Vagina (tissue), 2 donors: ENCODE measurements at regions not wholly inside any gene's neighbourhood (a gene's known extent, or its start where the extent isn't known, plus 50 kb on each side); places are given as distances from the start of the nearest gene placed in this dataset.

Source experiments
- DNase-seq, 2 donors: peaks; one replicate each; pipeline ENCODE4 v3.0.0-alpha.2; 2017; ENCODE audit errors: extremely low spot score in 2 of 2
- H3K27ac ChIP-seq: fragments of 200-600 bp; sonication (generic); one replicate; pipeline ENCODE4 v1.5.1; 2019
- H3K27me3 ChIP-seq: fragments of 200-600 bp; sonication (generic); one replicate; pipeline ENCODE4 v1.5.1; 2019
- H3K36me3 ChIP-seq, 2 donors: fragments of 200-600 bp; sonication (generic); one replicate each; pipeline ENCODE4 v1.5.1; 2017 to 2019
- H3K4me1 ChIP-seq: fragments of 200-600 bp; sonication (generic); one replicate; pipeline ENCODE4 v1.5.1; 2019
- H3K4me3 ChIP-seq, 2 donors: fragments of 200-600 bp; sonication (generic); 1 replicate in 1 of 2; 2 replicates in 1 of 2; pipeline ENCODE4 v1.5.1; 2016 to 2019
- H3K9me3 ChIP-seq: fragments of 200-600 bp; sonication (generic); one replicate; pipeline ENCODE4 v1.5.1; 2019
- POLR2A ChIP-seq, 2 donors: fragments of 450-650 bp; IDR thresholded peaks; one replicate each; pipeline ENCODE4 v1.6.1; 2017; ENCODE audit warnings: antibody characterized with exemption in 2 of 2, mild to moderate bottlenecking in 2 of 2, moderate library complexity in 2 of 2
- POLR2AphosphoS5 ChIP-seq, 2 donors: sonication (generic); formaldehyde crosslinking; IDR thresholded peaks; one replicate each; pipeline ENCODE4 v1.9.0; 2017; ENCODE audit warnings: antibody characterized with exemption in 2 of 2, mild to moderate bottlenecking in 2 of 2, low read depth in 1 of 2; ENCODE audit not compliant: insufficient read depth in 1 of 2
- intact Hi-C: fragments of 100-400 bp; cut with DNase I; formaldehyde crosslinking; loops from one replicate; pipeline ENCODE4 v1.15.1; 2023
- TF ChIP-seq, protein P1 (sequence below), 3 experiments: fragments of 450-650 bp in 2 of 3; fragments of 200-600 bp in 1 of 3; sonication (generic) in 1 of 3; IDR thresholded peaks; one replicate each; pipeline ENCODE4 v1.5.1; 2017 to 2019; ENCODE audit warnings: antibody characterized with exemption in 3 of 3, mild to moderate bottlenecking in 2 of 3, moderate library complexity in 2 of 3

DNA sequence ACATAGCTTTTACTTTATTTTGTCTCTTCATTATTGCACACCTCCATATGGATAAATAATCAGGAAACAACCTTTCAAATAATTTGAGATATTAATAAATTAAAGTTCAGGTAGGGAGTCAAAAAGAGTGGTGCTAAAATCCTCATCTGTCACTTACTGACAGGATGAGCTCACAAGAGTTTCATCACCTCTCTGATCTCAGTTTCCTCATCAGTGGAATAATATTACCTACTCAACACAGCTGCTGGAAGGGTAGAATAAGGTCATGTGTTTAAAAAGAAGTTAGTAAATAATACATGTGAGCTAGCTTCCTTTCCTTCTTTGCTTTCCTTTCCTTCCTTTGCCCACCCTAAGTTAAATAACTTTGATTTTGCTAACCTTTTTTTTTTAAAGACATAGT is 61.9 kb downstream of the RDH14 start:
- Histone ChIP-seq H3K4me3 (no peak overlapping the region), H3K27ac (no peak overlapping the region), H3K27me3 (no peaks in the 10 kb centered on the region), H3K4me1 (no peaks in the 10 kb centered on the region), H3K9me3 (no peaks in the 10 kb centered on the region), H3K36me3 (no peaks in the 10 kb centered on the region)
- TF ChIP-seq POLR2A (IDR thresholded peaks at IDR 0.05) (no peak), POLR2AphosphoS5 (IDR thresholded peaks at IDR 0.05; ENCODE audit: insufficient read depth in 1 of 2, low read depth in 1 of 2) (no peak)
- TF ChIP-seq, protein P1, sequence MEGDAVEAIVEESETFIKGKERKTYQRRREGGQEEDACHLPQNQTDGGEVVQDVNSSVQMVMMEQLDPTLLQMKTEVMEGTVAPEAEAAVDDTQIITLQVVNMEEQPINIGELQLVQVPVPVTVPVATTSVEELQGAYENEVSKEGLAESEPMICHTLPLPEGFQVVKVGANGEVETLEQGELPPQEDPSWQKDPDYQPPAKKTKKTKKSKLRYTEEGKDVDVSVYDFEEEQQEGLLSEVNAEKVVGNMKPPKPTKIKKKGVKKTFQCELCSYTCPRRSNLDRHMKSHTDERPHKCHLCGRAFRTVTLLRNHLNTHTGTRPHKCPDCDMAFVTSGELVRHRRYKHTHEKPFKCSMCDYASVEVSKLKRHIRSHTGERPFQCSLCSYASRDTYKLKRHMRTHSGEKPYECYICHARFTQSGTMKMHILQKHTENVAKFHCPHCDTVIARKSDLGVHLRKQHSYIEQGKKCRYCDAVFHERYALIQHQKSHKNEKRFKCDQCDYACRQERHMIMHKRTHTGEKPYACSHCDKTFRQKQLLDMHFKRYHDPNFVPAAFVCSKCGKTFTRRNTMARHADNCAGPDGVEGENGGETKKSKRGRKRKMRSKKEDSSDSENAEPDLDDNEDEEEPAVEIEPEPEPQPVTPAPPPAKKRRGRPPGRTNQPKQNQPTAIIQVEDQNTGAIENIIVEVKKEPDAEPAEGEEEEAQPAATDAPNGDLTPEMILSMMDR (IDR thresholded peaks at IDR 0.05), result no peak
- intact Hi-C loops, result no loop called here
- DNase-seq, result no peak

DNA sequence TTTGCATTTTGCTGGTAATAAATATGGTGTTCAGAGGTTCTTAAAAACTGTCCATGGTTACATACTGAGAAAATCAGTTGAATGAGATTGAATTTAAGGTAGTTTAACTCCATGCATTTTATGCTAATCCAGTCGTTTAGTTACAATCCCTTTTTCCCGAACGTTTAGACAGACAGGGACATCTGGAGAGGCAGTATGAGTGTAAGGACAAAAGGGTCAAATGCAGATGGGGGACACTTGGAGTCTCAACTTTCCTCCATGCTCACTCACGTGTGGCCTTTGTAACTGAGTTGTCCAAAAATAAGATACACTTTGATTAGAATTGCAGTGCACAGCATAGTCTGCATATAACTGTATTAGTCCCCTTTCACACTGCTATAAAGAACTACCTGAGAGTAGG is 63.9 kb downstream of the RDH14 start:
- TF ChIP-seq, protein P1 (IDR thresholded peaks at IDR 0.05), result no peak
- TF ChIP-seq POLR2A (IDR thresholded peaks at IDR 0.05), result no peak
- TF ChIP-seq POLR2AphosphoS5 (IDR thresholded peaks at IDR 0.05; ENCODE audit: insufficient read depth in 1 of 2, low read depth in 1 of 2), result no peak
- no peak overlapping the region for H3K27ac ChIP-seq
- no peaks in the 10 kb centered on the region for H3K4me1 ChIP-seq
- H3K27me3 ChIP-seq, result no peaks in the 10 kb centered on the region
- no peaks in the 10 kb centered on the region for H3K36me3 ChIP-seq
- no peaks in the 10 kb centered on the region for H3K9me3 ChIP-seq
- intact Hi-C loops, result no loop called here
- DNase-seq, result no peak
- H3K4me3 ChIP-seq, result no peak overlapping the region

DNA sequence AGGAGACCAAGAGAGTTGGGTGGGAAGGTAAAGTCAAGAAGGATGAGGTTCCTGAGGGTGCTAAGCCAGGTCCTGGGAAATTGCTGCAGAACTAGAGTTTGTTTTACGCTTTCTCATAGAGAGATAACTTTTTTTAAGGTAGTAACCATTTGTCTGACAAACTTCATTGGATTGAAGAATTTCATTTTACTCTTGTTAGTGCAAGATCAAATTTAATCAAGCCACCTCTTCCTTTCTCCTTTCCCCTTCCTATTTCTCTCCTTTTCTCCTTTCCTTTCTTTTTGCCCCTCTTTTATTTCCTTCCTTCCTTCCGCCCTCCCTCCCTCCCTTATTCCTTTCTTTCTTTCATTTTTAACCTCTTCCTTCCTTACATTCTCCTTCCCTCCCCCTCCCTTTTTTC is 65.4 kb downstream of the RDH14 start:
- no peaks in the 10 kb centered on the region for H3K4me1 ChIP-seq
- no peaks in the 10 kb centered on the region for H3K27me3 ChIP-seq
- DNase-seq, result no peak
- intact Hi-C loops, result no loop called here
- no peaks in the 10 kb centered on the region for H3K9me3 ChIP-seq
- H3K27ac ChIP-seq, result no peak overlapping the region
- TF ChIP-seq POLR2AphosphoS5 (IDR thresholded peaks at IDR 0.05; ENCODE audit: insufficient read depth in 1 of 2, low read depth in 1 of 2) (no peak), POLR2A (IDR thresholded peaks at IDR 0.05) (no peak)
- TF ChIP-seq, protein P1 (IDR thresholded peaks at IDR 0.05), result no peak
- no peak overlapping the region for H3K4me3 ChIP-seq
- H3K36me3 ChIP-seq, result no peaks in the 10 kb centered on the region

DNA sequence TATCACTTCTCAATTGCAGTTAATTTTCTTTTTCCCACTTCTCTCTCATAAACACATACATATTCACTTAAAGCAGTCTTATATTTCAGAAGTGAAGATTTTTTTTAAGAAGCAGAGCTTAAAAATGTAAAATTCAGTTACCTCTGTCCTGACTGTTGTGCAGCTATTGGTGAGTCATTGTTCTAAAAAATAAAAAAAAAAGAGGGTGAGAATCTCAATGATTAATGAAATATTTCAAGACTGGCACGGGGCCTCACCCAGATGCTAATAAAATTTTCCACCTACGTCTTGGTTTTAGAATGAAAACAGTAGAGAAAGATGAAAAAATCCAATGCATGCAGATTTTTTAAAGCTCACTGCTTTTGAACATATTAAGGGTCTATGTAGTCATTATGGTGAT is 67.7 kb downstream of the RDH14 start:
- TF ChIP-seq, protein P1 (IDR thresholded peaks at IDR 0.05), result no peak
- TF ChIP-seq POLR2AphosphoS5 (IDR thresholded peaks at IDR 0.05; ENCODE audit: insufficient read depth in 1 of 2, low read depth in 1 of 2) (no peak), POLR2A (IDR thresholded peaks at IDR 0.05) (no peak)
- Histone ChIP-seq H3K27me3 (no peaks in the 10 kb centered on the region), H3K9me3 (no peaks in the 10 kb centered on the region), H3K4me1 (no peaks in the 10 kb centered on the region), H3K36me3 (no peaks in the 10 kb centered on the region), H3K27ac (no peak overlapping the region), H3K4me3 (no peak overlapping the region)
- intact Hi-C loops, result no loop called here
- no peak for DNase-seq

DNA sequence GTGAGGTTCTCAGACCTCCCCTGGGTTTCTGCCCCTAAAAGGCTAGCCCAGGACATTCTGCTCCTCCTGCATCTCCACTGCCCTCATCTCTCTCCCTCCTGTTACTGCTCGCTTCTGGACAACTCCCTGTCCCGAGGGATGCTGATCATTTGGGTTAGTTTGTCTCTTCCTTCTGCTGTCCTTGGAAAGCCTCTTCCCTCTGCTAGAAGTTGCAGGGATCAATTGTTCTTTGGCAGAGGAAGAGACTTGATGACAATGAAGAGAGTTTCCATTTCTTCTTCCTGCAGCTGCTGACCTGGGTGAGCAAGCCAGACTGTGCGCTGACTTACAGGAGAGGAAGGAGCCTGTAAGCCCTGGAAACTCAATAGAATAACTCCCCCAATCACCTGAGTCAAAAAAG is 68.9 kb downstream of the RDH14 start:
- Histone ChIP-seq H3K4me3 (no peak overlapping the region), H3K27me3 (no peaks in the 10 kb centered on the region), H3K36me3 (no peaks in the 10 kb centered on the region), H3K4me1 (no peaks in the 10 kb centered on the region), H3K27ac (no peak overlapping the region), H3K9me3 (no peaks in the 10 kb centered on the region)
- DNase-seq, result no peak
- TF ChIP-seq POLR2A (IDR thresholded peaks at IDR 0.05) (no peak), POLR2AphosphoS5 (IDR thresholded peaks at IDR 0.05; ENCODE audit: insufficient read depth in 1 of 2, low read depth in 1 of 2) (no peak)
- TF ChIP-seq, protein P1 (IDR thresholded peaks at IDR 0.05), result no peak
- intact Hi-C loops, result no loop called here
